Ascending aorta (tissue), 2 donors: ENCODE measurements at regions not wholly inside any gene's neighbourhood (a gene's known extent, or its start where the extent isn't known, plus 50 kb on each side); places are given as distances from the start of the nearest gene placed in this dataset.

Experiments
- DNase-seq, 2 donors: peaks; one replicate each; pipeline ENCODE4 v3.0.0-alpha.2; 2019; ENCODE audit warnings: low spot score in 2 of 2
- H3K27ac ChIP-seq, 2 donors: fragments of 200-600 bp; sonication (generic); one replicate each; pipeline ENCODE4 v1.5.1; 2016 to 2017; ENCODE audit warnings: mild to moderate bottlenecking in 1 of 2
- H3K27me3 ChIP-seq: fragments of 200-600 bp; sonication (generic); one replicate; pipeline ENCODE4 v1.5.1; 2017
- H3K36me3 ChIP-seq, 2 donors: fragments of 200-600 bp; sonication (generic); one replicate each; pipeline ENCODE4 v1.5.1; 2016
- H3K4me1 ChIP-seq, 2 donors: fragments of 200-600 bp; sonication (generic); one replicate each; pipeline ENCODE4 v1.5.1; 2016 to 2017; ENCODE audit warnings: mild to moderate bottlenecking in 1 of 2
- H3K4me3 ChIP-seq, 2 donors: fragments of 200-600 bp; sonication (generic); one replicate each; pipeline ENCODE4 v1.5.1; 2016 to 2017; ENCODE audit warnings: mild to moderate bottlenecking in 1 of 2
- H3K9me3 ChIP-seq, 2 donors: fragments of 200-600 bp; sonication (generic); one replicate each; pipeline ENCODE4 v1.5.1; 2016
- intact Hi-C: fragments of 100-400 bp; cut with DNase I; formaldehyde crosslinking; loops from one replicate; pipeline ENCODE4 v1.15.1; 2023
- TF ChIP-seq, protein P1 (sequence below), 3 experiments: fragments of 200-600 bp in 2 of 3; fragments of 450-650 bp in 1 of 3; sonication (generic) in 2 of 3; IDR thresholded peaks; one replicate each; pipeline ENCODE4 v1.5.1; 2016 to 2019; ENCODE audit warnings: antibody characterized with exemption in 3 of 3, mild to moderate bottlenecking in 1 of 3, moderate library complexity in 1 of 3

DNA sequence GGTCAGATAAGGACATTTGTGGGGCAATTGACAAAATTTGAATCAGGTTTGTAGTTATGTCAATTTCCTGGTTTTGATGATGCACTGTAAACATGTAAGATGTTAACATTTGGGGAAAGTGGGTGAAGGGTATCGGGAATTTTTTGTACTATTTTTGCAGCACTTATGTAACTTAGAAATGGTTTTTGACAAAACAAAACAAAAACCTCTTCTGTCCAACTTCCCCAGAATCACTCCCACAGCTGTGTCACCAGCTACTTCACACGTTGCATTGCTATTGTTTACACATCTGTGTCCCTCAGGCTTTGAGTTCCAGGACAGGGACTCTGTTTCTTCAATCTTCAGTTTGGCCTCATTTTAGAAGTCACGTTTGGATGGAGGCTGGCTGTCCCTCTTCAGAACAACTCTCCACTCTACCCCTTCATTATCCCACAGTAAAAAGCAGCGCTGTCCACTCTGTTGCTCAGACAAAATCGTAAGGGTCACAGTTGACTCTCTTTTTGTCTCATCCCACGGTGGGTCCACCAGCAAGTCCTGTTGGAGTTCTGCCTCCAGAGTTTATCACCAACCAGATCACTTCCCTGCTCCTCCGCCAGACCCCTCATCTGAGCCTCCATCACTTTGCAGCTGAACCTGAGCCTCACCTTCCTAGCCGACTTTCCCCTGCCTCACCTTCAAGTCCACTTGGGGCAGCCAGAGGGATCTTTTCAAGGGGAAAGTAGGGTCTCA, 63.2 kb downstream of the NENF start:
- no peaks in the 10 kb centered on the region for H3K27me3 ChIP-seq
- H3K27ac ChIP-seq = no peak overlapping the region
- peaks cover 0 to 3% of the 10 kb centered on the region in 2 donors for H3K4me1 ChIP-seq
- no peak overlapping the region for H3K4me3 ChIP-seq
- no peak for DNase-seq
- H3K9me3 ChIP-seq = no peaks in the 10 kb centered on the region
- TF ChIP-seq, protein P1, sequence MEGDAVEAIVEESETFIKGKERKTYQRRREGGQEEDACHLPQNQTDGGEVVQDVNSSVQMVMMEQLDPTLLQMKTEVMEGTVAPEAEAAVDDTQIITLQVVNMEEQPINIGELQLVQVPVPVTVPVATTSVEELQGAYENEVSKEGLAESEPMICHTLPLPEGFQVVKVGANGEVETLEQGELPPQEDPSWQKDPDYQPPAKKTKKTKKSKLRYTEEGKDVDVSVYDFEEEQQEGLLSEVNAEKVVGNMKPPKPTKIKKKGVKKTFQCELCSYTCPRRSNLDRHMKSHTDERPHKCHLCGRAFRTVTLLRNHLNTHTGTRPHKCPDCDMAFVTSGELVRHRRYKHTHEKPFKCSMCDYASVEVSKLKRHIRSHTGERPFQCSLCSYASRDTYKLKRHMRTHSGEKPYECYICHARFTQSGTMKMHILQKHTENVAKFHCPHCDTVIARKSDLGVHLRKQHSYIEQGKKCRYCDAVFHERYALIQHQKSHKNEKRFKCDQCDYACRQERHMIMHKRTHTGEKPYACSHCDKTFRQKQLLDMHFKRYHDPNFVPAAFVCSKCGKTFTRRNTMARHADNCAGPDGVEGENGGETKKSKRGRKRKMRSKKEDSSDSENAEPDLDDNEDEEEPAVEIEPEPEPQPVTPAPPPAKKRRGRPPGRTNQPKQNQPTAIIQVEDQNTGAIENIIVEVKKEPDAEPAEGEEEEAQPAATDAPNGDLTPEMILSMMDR (IDR thresholded peaks at IDR 0.05) = no peak
- intact Hi-C loops = no loop called here
- H3K36me3 ChIP-seq = no peaks in the 10 kb centered on the region

GRCh38 chr1:212496682-212497081, 64.0 kb downstream of the NENF start:
- Histone ChIP-seq H3K36me3 (no peaks in the 10 kb centered on the region), H3K4me1 (peaks cover 0 to 3% of the 10 kb centered on the region in 2 donors), H3K27ac (no peak overlapping the region), H3K9me3 (no peaks in the 10 kb centered on the region), H3K4me3 (no peak overlapping the region), H3K27me3 (no peaks in the 10 kb centered on the region)
- DNase-seq = no peak
- TF ChIP-seq, protein P1 (IDR thresholded peaks at IDR 0.05) = no peak
- intact Hi-C loops = no loop called here

DNA sequence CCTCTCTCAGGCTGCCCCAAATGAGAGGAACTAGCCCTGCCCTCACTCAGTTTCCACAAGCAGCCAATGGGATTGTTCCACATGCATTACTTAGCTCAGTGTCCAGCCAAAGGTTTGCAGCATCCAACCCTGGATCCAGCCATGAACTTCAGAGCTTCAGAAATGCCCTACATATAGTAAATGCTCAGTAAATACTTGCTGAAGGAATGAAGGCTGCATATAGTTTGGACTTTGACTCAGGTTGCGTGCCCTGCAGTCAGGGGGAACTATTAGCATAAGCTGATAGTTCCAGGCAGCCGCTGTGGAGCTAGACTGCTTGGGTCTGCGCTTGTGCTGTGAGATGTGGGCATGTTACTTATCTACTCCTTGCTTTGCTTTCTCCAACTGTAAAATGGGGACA, 64.8 kb downstream of the NENF start:
- intact Hi-C loops = no loop called here
- no peak overlapping the region for H3K4me3 ChIP-seq
- no peak for DNase-seq
- TF ChIP-seq, protein P1 (IDR thresholded peaks at IDR 0.05) = no peak
- H3K4me1 ChIP-seq = peaks cover 0 to 3% of the 10 kb centered on the region in 2 donors
- H3K27me3 ChIP-seq = no peaks in the 10 kb centered on the region
- no peak overlapping the region for H3K27ac ChIP-seq
- H3K9me3 ChIP-seq = no peaks in the 10 kb centered on the region
- H3K36me3 ChIP-seq = no peaks in the 10 kb centered on the region

DNA sequence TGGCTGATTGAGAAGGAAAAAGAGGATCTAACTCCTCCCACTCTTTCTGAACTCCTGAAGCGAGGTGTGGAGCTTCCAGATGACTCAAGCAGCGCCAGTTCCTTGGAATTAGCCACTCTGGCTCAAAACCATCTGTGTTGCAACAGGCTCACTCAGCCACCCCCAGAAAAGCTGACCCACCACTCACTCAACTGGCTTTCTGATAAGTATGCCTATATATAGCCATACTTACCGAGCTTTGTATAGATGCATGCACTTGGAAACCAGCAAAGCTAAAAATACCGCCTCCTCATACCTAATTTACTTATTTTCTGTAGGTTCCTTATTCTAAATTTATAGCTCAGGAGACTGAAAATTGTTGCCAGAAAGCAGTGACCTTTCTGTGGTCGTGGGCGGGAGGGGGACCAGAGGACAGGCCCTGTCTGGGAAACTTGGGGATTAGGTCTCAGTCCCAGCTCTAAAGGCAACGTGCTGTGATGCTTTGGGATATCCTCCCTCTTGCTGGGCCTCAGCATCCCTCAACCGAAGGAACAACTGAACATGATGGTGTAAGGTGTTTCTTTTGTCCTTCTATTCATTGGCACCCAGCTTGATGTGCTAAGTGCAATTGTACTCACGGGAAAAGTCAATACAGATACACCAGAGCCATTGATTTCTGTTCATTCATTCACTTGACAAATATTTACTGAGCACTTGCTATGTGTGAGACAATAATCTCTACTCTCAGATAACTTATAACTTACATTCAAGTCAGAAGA, 65.7 kb downstream of the NENF start:
- intact Hi-C loops = no loop called here
- Histone ChIP-seq H3K27me3 (no peaks in the 10 kb centered on the region), H3K4me3 (no peak overlapping the region), H3K4me1 (peaks cover 0 to 3% of the 10 kb centered on the region in 2 donors), H3K27ac (no peak overlapping the region), H3K9me3 (no peaks in the 10 kb centered on the region), H3K36me3 (no peaks in the 10 kb centered on the region)
- TF ChIP-seq, protein P1 (IDR thresholded peaks at IDR 0.05) = no peak
- DNase-seq = no peak

- TF ChIP-seq, protein P1 (IDR thresholded peaks at IDR 0.05) = no peak
- no peak for DNase-seq
- no peaks in the 10 kb centered on the region for H3K9me3 ChIP-seq
- no peaks in the 10 kb centered on the region for H3K36me3 ChIP-seq
- peaks cover 0 to 3% of the 10 kb centered on the region in 2 donors for H3K4me1 ChIP-seq
- intact Hi-C loops = no loop called here
- no peak overlapping the region for H3K27ac ChIP-seq
- H3K4me3 ChIP-seq = no peak overlapping the region
- no peaks in the 10 kb centered on the region for H3K27me3 ChIP-seq
Observed at GRCh38 chr1:212500351-212500750, 67.6 kb downstream of the NENF start.
